HG03280 (cell line): ENCODE measurements at regions not wholly inside any gene's neighbourhood (a gene's known extent, or its start where the extent isn't known, plus 50 kb on each side); places are given as distances from the start of the nearest gene placed in this dataset.
"Not testable (repeated sequence)": the region's sequence is repeated elsewhere in the genome, so short reads cannot be mapped to it uniquely, and the experiment has no call there.

Experiments used
- ATAC-seq: cut with Tn5 transposase; IDR thresholded peaks from one replicate; pipeline ENCODE4 v1.9.1; 2021; ENCODE audit warnings: mild to moderate bottlenecking, moderate library complexity; ENCODE audit not compliant: unreplicated experiment

GRCh38 chr10:36573246-36573645, 552.2 kb upstream of the ANKRD30A start:
- ATAC-seq = no peak

GRCh38 chr10:36564433-36564832, 561.0 kb upstream of the ANKRD30A start:
- ATAC-seq = no peak

GRCh38 chr10:36559412-36560400, 565.7 kb upstream of the ANKRD30A start:
- ATAC-seq = no peak

- no peak for ATAC-seq
Measured at GRCh38 chr10:36556468-36556867, 568.9 kb upstream of the ANKRD30A start.

GRCh38 chr10:36555036-36555435, 570.4 kb upstream of the ANKRD30A start:
- ATAC-seq = no peak

- no peak for ATAC-seq
Measured at GRCh38 chr10:36547965-36548364, 577.4 kb upstream of the ANKRD30A start.

- no peak for ATAC-seq
Measured at GRCh38 chr10:36542493-36542892, 582.9 kb upstream of the ANKRD30A start.

GRCh38 chr10:36540611-36541010, 584.8 kb upstream of the ANKRD30A start:
- ATAC-seq = no peak

GRCh38 chr10:36538953-36539586, 586.3 kb upstream of the ANKRD30A start:
- no peak for ATAC-seq

- peak; percentile 91 for ATAC-seq
Measured at GRCh38 chr10:36534471-36535002, 590.9 kb upstream of the ANKRD30A start.

GRCh38 chr10:36533861-36534260, 591.5 kb upstream of the ANKRD30A start:
- no peak for ATAC-seq

- ATAC-seq = no peak
Measured at GRCh38 chr10:36533316-36533715, 592.1 kb upstream of the ANKRD30A start.

- ATAC-seq = no peak
Measured at GRCh38 chr10:36531621-36532020, 593.8 kb upstream of the ANKRD30A start.

- ATAC-seq = no peak
Measured at GRCh38 chr10:36526033-36526432, 599.4 kb upstream of the ANKRD30A start.

- ATAC-seq = not testable (repeated sequence)
Measured at GRCh38 chr10:36524126-36524525, 601.3 kb upstream of the ANKRD30A start.

- no peak for ATAC-seq
Measured at GRCh38 chr10:36519909-36520308, 605.5 kb upstream of the ANKRD30A start.

GRCh38 chr10:36516281-36516680, 609.1 kb upstream of the ANKRD30A start:
- no peak for ATAC-seq

GRCh38 chr10:36515319-36515718, 610.1 kb upstream of the ANKRD30A start:
- ATAC-seq = no peak

GRCh38 chr10:36507715-36508114, 617.7 kb upstream of the ANKRD30A start:
- no peak for ATAC-seq

GRCh38 chr10:36506697-36507496, 618.5 kb upstream of the ANKRD30A start:
- ATAC-seq = no peak

- ATAC-seq = no peak
Measured at GRCh38 chr10:36506261-36506660, 619.1 kb upstream of the ANKRD30A start.
